GM21723 (cell line): ENCODE measurements at regions not wholly inside any gene's neighbourhood (a gene's known extent, or its start where the extent isn't known, plus 50 kb on each side); places are given as distances from the start of the nearest gene placed in this dataset.
"Not testable (repeated sequence)": the region's sequence is repeated elsewhere in the genome, so short reads cannot be mapped to it uniquely, and the experiment has no call there.

Experiments
- ATAC-seq: cut with Tn5 transposase; IDR thresholded peaks from one replicate; pipeline ENCODE4 v1.9.1; 2021; ENCODE audit warnings: mild to moderate bottlenecking, moderate library complexity; ENCODE audit not compliant: unreplicated experiment

DNA sequence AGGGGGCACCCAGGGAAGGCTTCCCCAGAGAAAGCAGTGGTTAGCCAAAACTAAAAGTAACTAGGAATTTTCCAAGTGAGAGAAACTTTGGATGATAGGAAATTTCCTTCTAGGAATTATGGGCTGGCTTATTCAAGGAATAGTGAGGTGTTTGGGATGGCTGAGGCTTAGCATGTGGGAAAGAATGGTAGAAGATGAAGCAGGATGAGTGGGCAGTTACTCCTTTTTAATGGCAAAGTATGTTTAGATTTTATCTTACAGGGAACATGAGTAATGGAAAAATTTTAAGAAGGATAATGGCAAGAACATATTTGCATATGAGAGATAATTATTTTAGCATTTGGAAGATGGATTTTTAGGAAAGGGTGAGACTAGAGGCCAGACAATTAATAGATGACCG, 197.6 kb downstream of the SLC38A4 start:
- ATAC-seq: no peak

GRCh38 chr12:46627686-46628085, 198.1 kb downstream of the SLC38A4 start:
- no peak for ATAC-seq

- not testable (repeated sequence) for ATAC-seq
Observed at GRCh38 chr12:46619474-46619873, 206.3 kb downstream of the SLC38A4 start.

DNA sequence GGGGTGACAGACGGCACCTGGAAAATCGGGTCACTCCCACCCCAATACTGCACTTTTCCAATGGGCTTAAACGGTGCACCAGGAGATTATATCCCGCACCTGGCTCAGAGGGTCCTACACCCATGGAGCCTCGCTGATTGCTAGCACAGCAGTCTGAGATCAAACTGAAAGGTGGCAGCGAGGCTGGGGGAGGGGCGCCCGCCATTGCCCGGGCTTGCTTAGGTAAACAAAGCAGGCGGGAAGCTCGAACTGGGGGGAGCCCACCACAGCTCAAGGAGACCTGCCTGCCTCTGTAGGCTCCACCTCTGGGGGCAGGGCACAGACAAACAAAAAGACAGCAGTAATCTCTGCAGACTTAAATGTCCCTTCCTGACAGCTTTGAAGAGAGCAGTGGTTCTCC, 208.1 kb downstream of the SLC38A4 start:
- not testable (repeated sequence) for ATAC-seq

DNA sequence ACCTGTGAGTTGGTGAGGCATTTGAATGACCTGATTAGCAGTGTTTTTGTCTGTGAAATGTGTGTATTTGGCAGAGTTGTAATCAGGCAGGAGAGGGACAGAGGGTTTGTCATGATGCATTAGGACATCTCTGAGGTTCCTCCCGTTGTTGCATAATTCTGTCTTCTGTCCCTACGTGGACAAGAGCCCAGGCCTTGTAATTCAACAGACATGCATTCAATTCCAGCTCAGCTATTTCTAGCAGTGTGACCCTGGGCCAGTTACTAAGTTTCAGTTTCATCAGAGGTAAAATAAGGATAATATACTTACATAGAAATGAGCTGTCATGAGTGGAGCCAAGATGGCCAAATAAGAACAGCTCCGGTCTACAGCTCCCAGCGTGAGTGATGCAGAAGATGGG, 208.6 kb downstream of the SLC38A4 start:
- no peak for ATAC-seq

DNA sequence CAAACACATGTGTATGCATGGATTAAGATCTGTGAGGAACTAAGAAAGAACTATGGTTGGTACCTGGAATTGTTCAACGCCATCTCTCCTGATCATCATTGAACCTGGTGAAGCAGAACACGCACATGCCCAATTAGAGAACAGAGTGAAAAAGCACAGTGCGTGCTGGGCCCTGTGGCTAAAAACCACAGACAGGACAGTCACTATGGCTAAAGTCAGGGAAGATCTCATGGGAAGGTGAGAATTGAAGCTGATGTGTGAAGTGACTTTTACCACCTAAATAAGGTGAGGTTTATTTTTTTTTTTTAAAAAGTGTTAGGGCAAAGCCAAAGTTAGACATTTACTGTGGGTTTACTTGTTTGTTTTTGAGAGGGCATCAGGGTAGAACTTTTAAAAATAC, 215.0 kb downstream of the SLC38A4 start:
- ATAC-seq: no peak

DNA sequence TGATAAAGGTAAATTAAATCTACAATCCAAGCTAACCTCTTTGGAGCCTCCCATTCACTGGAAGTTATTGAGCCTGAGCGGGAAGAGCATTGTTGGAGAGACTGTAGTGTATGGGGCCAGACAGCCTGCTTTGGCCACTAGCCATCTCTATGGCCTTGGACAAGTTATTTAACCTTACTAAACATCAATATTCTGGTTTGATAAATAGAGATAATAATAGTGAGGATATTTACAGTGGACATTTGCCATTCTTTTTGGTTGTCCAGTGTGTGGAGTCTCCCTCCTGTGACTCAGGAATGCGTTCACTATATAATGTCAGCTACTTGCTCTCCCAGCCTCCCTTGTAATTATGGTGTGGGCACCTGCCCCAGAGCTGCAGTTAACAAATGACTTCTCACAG, 216.1 kb downstream of the SLC38A4 start:
- ATAC-seq: no peak

DNA sequence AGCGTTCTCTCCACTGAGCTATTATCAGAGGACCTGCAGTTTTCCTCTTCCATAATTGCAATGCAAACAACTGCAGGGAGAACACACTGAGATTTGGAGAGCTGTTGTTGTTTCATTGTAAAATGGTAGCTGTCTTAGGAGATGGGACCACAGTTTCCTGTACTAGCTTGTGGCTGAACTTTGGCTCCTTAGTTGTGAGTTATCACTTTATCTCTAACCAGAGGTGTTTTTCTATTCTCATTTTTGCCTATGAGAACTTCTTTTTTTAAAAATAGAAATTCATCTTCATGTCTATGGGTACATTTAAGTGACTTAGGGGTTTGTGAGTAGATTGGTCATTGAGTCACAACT, 216.5 kb downstream of the SLC38A4 start:
- ATAC-seq: no peak

- no peak for ATAC-seq
Observed at GRCh38 chr12:46608431-46609272, 217.1 kb downstream of the SLC38A4 start.

DNA sequence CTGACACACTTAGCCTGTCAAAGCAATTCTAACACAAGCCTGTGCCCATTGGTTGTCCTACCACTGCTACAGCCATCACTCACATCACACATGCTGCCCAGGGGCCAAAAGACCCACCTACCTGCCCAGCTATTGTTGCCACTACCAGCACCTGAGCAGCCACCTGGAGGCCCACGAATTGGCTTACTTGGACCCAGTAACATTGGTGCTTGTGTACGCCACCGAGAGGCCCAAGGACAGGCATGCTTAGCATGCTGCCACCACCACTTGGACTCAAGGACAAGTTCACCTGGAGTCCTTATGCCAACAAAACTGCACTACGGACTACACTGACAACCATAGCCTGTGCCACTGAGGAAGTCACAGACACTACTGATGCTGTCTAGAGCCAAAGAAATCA, 221.1 kb downstream of the SLC38A4 start:
- ATAC-seq: no peak

GRCh38 chr12:46603776-46604456, 221.9 kb downstream of the SLC38A4 start:
- no peak for ATAC-seq

GRCh38 chr12:46602474-46602873, 223.3 kb downstream of the SLC38A4 start:
- no peak for ATAC-seq

DNA sequence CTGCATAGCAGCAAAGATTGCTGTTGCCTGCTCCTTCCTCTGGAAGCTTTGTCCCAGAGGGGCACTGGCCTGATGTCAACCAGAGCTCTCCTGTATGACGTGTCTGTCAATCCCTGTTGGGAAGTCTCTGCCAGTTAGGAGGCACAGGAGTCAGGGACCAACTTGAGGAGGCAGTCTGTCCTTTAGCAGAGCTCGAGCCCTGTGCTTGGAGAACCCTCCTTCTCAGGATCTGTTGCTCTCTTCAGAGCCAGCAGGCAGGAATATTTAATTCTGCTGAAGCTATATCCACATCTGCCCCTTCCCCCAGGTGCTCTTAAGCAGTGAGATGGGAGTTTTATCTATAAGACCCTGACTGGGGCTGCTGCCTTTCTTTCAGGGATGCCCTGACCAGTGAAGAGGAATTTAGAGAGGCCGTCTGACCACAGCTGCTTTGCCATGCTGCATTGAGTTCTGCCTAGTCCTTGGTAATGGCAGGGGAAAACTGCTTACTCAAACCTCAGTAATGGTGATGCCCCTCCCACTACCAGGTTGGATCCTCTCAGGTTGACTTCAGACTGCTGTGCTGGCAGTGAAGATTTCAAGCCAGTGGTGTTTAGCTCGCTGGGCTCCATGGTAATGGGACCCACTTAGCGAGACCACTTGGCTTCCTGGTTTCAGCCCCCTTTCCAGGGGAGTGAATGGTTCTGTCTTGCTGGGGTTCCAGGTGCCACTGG, 218.6 kb upstream of the SLC38A2 start:
- no peak for ATAC-seq

GRCh38 chr12:46585854-46586621, 213.5 kb upstream of the SLC38A2 start:
- ATAC-seq: no peak

GRCh38 chr12:46584098-46584497, 211.5 kb upstream of the SLC38A2 start:
- ATAC-seq: not testable (repeated sequence)

- ATAC-seq: not testable (repeated sequence)
Observed at GRCh38 chr12:46581990-46582389, 209.4 kb upstream of the SLC38A2 start.

GRCh38 chr12:46580445-46580844, 207.9 kb upstream of the SLC38A2 start:
- ATAC-seq: no peak

DNA sequence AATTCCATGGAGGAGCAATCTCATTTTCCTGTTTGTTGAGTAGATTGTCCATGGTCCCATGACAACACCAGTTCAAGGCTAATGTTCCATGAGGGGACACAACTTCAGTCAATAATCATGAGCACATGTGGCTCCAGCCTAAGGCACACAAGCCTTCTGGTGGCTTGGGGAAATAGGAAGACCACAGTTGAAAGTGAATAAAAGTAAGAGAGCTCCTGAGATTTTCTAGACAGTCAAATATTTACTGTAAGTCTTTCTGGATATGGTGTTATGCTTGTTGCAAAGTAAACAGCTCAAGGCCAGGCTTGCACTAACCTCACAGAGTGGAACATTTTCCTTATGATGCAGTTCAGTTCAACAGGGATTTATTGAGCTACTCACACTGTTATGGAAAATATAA, 206.9 kb upstream of the SLC38A2 start:
- ATAC-seq: no peak

- no peak for ATAC-seq
Observed at GRCh38 chr12:46578190-46578982, 205.8 kb upstream of the SLC38A2 start.

GRCh38 chr12:46577063-46577776, 204.6 kb upstream of the SLC38A2 start:
- ATAC-seq: no peak
